ENCODE measurements at regions not wholly inside any gene's neighbourhood (a gene's known extent, or its start where the extent isn't known, plus 50 kb on each side); places are given as distances from the start of the nearest gene placed in this dataset.

GRCh38 chr17:69609473-69610305 is 195.2 kb downstream of the MAP2K6 start:
- H3K4me3 ChIP-seq (ENCODE audit: low read depth, low read length) = no peak overlapping the region
- CTCF ChIA-PET = interaction anchor here (0.6 to 5.7 kb wide), 34 partner anchors 10 to 1021 kb away, joined by 3 to 129 read pairs (median 4); no protein-coding TSS in a partner anchor

GRCh38 chr17:69620363-69620762 is 205.9 kb downstream of the MAP2K6 start:
- H3K4me3 ChIP-seq (ENCODE audit: low read depth, low read length) = no peak overlapping the region
- ChIA-PET POLR2A (no interaction called here), CTCF (interaction anchor here (1.6 kb wide), 2 partner anchors 11 to 13 kb away, joined by 8 to 9 read pairs; no protein-coding TSS in a partner anchor)
- DNase-seq (ENCODE audit: low read depth, low spot score) = no peak
- no peak for TF ChIP-seq CTCF (IDR thresholded peaks at IDR 0.05; ENCODE audit: insufficient read depth, low read length, missing control alignments)

More at GRCh38 chr17:69609473-69610305, 195.2 kb downstream of the MAP2K6 start:
- POLR2A ChIA-PET = interaction anchor here (0.8 to 1.4 kb wide), 5 partner anchors 17 to 265 kb away, joined by 3 to 7 read pairs (median 3); no protein-coding TSS in a partner anchor
- peak; percentile 64 for TF ChIP-seq CTCF (IDR thresholded peaks at IDR 0.05; ENCODE audit: insufficient read depth, low read length, missing control alignments)
- no peak for DNase-seq (ENCODE audit: low read depth, low spot score)

- ChIA-PET CTCF (no interaction called here), POLR2A (no interaction called here)
- no peak overlapping the region for H3K4me3 ChIP-seq (ENCODE audit: low read depth, low read length)
- no peak for TF ChIP-seq CTCF (IDR thresholded peaks at IDR 0.05; ENCODE audit: insufficient read depth, low read length, missing control alignments)
- DNase-seq (ENCODE audit: low read depth, low spot score) = no peak
Measured at GRCh38 chr17:69625474-69625873, 211.0 kb downstream of the MAP2K6 start.

GRCh38 chr17:69630056-69630635 is 215.6 kb downstream of the MAP2K6 start:
- POLR2A ChIA-PET = no interaction called here
- CTCF ChIA-PET = no interaction called here
- no peak overlapping the region for H3K4me3 ChIP-seq (ENCODE audit: low read depth, low read length)
- no peak for DNase-seq (ENCODE audit: low read depth, low spot score)
- no peak for TF ChIP-seq CTCF (IDR thresholded peaks at IDR 0.05; ENCODE audit: insufficient read depth, low read length, missing control alignments)

- DNase-seq (ENCODE audit: low read depth, low spot score) = no peak
- no peak overlapping the region for H3K4me3 ChIP-seq (ENCODE audit: low read depth, low read length)
- TF ChIP-seq CTCF (IDR thresholded peaks at IDR 0.05; ENCODE audit: insufficient read depth, low read length, missing control alignments) = no peak
- ChIA-PET POLR2A (no interaction called here), CTCF (no interaction called here)
Measured at GRCh38 chr17:69634844-69635243, 220.3 kb downstream of the MAP2K6 start.

Measured in AG04449 (cell line).